ENCODE measurements at regions not wholly inside any gene's neighbourhood (a gene's known extent, or its start where the extent isn't known, plus 50 kb on each side); places are given as distances from the start of the nearest gene placed in this dataset.

- Histone ChIP-seq H3K27ac (no peak overlapping the region), H3K9me3 (no peaks in the 10 kb centered on the region), H3K4me3 (no peak overlapping the region), H3K36me3 (no peaks in the 10 kb centered on the region), H3K27me3 (no peaks in the 10 kb centered on the region), H3K4me1 (ENCODE audit: insufficient read depth) (no peaks in the 10 kb centered on the region)
- intact Hi-C loops (cut with DNase I): no loop called here
- DNase-seq: no peak
- TF ChIP-seq CTCF (IDR thresholded peaks at IDR 0.05) (no peak), POLR2A (IDR thresholded peaks at IDR 0.05) (no peak), EP300 (IDR thresholded peaks at IDR 0.05) (no peak)
- WGBS, 3 donors: 86 to 89% (median 88%) methylated on average over 3 of the region's 3 CpGs
Measured at GRCh38 chr10:63899673-63900300, 378.6 kb downstream of the REEP3 start.

GRCh38 chr10:63901228-63901627, 380.0 kb downstream of the REEP3 start:
- no peaks in the 10 kb centered on the region for H3K4me1 ChIP-seq (ENCODE audit: insufficient read depth)
- no peaks in the 10 kb centered on the region for H3K9me3 ChIP-seq
- no peaks in the 10 kb centered on the region for H3K36me3 ChIP-seq
- no peak for DNase-seq
- TF ChIP-seq CTCF (IDR thresholded peaks at IDR 0.05) (no peak), POLR2A (IDR thresholded peaks at IDR 0.05) (no peak), EP300 (IDR thresholded peaks at IDR 0.05) (no peak)
- intact Hi-C loops (cut with DNase I): no loop called here
- H3K27me3 ChIP-seq: no peaks in the 10 kb centered on the region
- WGBS, 3 donors: 73 to 81% (median 80%) methylated on average over 3 of the region's 3 CpGs
- no peak overlapping the region for H3K27ac ChIP-seq
- H3K4me3 ChIP-seq: no peak overlapping the region

GRCh38 chr10:63901881-63902280, 380.7 kb downstream of the REEP3 start:
- no peaks in the 10 kb centered on the region for H3K27me3 ChIP-seq
- H3K27ac ChIP-seq: no peak overlapping the region
- no peaks in the 10 kb centered on the region for H3K4me1 ChIP-seq (ENCODE audit: insufficient read depth)
- intact Hi-C loops (cut with DNase I): no loop called here
- WGBS, 3 donors: 13 to 18% (median 16%) methylated on average over 6 of the region's 6 CpGs
- no peak for TF ChIP-seq EP300 (IDR thresholded peaks at IDR 0.05)
- no peak for TF ChIP-seq POLR2A (IDR thresholded peaks at IDR 0.05)
- no peak for TF ChIP-seq CTCF (IDR thresholded peaks at IDR 0.05)
- H3K4me3 ChIP-seq: no peak overlapping the region
- no peaks in the 10 kb centered on the region for H3K36me3 ChIP-seq
- no peaks in the 10 kb centered on the region for H3K9me3 ChIP-seq
- no peak for DNase-seq

GRCh38 chr10:63910806-63911205, 389.6 kb downstream of the REEP3 start:
- TF ChIP-seq CTCF (IDR thresholded peaks at IDR 0.05): no peak
- TF ChIP-seq POLR2A (IDR thresholded peaks at IDR 0.05): no peak
- TF ChIP-seq EP300 (IDR thresholded peaks at IDR 0.05): no peak
- H3K27me3 ChIP-seq: no peaks in the 10 kb centered on the region
- 28 to 42% (median 30%) methylated on average over 4 of the region's 4 CpGs for WGBS, 3 donors
- DNase-seq: no peak
- no peak overlapping the region for H3K4me3 ChIP-seq
- H3K9me3 ChIP-seq: no peaks in the 10 kb centered on the region
- intact Hi-C loops (cut with DNase I): no loop called here
- H3K36me3 ChIP-seq: no peaks in the 10 kb centered on the region
- H3K4me1 ChIP-seq (ENCODE audit: insufficient read depth): no peaks in the 10 kb centered on the region
- H3K27ac ChIP-seq: no peak overlapping the region
